ENCODE measurements at regions not wholly inside any gene's neighbourhood (a gene's known extent, or its start where the extent isn't known, plus 50 kb on each side); places are given as distances from the start of the nearest gene placed in this dataset.

DNA sequence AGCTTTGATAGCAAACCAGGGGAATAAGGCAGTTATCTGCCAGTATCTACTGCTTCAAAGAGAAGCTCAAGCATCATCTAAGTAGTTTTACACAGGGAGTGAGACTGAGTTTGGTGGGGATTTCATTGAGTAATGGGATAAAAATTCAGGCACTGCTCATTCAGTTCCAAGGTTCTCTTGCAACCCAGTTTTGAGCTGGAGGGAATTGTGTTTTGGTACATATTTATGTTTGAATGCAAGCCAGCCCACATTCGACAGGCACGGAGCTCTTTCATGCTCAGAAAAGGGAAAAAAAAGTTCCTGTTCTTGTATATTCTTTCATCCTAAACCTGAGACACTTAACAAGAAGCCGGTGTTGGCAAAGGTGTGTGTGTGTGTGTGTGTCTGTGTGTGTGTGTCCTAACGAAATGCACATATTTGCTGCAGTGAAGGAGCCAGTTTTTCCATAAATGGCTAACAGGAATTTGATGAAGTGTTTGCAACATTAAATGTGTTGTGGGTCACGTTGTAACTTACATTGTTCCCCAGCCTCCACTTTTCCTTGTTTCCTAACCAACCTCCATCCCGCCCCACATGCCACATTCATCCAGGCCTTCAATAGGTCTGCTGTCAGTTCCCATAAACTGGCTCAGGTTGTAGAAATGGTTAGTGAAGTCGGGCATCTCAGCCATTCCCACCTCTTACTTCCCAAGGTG is 311.1 kb downstream of the TXNL1 start:
- in situ Hi-C loops (cut with MboI; ENCODE audit: low pct_unique_long_range_greater_than_20kb, low sequenced_read_pairs, unreplicated experiment): no loop called here
- TF ChIP-seq, protein P1, sequence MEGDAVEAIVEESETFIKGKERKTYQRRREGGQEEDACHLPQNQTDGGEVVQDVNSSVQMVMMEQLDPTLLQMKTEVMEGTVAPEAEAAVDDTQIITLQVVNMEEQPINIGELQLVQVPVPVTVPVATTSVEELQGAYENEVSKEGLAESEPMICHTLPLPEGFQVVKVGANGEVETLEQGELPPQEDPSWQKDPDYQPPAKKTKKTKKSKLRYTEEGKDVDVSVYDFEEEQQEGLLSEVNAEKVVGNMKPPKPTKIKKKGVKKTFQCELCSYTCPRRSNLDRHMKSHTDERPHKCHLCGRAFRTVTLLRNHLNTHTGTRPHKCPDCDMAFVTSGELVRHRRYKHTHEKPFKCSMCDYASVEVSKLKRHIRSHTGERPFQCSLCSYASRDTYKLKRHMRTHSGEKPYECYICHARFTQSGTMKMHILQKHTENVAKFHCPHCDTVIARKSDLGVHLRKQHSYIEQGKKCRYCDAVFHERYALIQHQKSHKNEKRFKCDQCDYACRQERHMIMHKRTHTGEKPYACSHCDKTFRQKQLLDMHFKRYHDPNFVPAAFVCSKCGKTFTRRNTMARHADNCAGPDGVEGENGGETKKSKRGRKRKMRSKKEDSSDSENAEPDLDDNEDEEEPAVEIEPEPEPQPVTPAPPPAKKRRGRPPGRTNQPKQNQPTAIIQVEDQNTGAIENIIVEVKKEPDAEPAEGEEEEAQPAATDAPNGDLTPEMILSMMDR (IDR thresholded peaks at IDR 0.05; ENCODE audit: extremely low read depth, insufficient read depth, missing control alignments): no peak
- no peak for DNase-seq (ENCODE audit: low spot score)

DNA sequence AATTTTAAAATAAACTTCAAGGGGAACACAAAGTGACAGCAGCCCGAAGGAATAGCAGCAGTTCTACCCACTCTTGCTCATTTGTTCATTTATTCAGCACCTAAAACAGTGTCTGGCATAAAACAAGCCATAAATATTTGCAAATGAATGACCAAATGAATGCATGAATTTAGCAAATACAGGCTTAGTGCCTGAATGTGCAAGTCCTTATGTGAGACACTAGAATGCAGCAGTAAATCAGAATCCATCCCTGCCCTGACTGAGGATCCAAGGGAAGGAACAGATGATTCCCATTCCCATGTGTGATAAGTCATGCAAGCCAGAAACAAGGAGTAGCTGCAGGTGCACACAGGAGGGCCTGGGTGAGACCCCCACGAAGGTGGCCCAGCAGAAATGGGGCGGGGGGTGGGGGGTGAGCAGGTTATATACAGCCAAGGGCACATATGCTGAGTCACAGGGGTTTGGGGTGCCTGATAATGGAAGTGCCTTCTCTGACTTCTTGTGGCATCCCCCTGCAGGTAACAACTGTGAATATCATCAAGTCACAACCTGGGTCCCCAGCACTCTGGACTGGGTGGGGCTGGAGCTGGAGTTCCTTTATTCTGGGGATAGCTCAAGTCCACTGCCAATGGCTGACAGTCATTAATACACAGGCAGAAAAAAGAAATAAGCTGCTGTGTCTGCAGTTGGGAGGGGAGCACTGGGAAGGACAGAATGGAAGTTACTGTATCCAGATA is 311.9 kb downstream of the TXNL1 start:
- no peak for DNase-seq (ENCODE audit: low spot score)
- TF ChIP-seq, protein P1 (IDR thresholded peaks at IDR 0.05; ENCODE audit: extremely low read depth, insufficient read depth, missing control alignments): no peak
- in situ Hi-C loops (cut with MboI; ENCODE audit: low pct_unique_long_range_greater_than_20kb, low sequenced_read_pairs, unreplicated experiment): no loop called here

DNA sequence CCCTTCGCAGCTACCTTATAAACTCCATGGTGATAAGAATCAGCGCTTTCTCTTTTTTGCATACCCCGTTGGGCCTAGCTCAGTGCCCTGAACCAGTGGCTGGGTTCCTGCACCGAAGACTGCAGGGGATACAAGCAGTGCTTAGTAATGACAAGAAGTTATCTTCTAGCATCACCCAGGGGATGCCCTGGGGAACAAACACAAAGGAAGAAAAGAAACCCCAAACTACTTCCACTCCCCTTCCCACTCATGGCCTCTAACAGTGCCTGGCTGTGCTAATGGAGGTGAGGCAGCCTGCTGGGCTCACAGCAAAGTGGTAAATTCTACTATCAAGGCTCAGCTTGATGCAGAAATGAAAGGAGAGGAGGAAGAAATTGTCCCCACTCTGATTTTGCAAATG is 314.7 kb downstream of the TXNL1 start:
- TF ChIP-seq, protein P1 (IDR thresholded peaks at IDR 0.05; ENCODE audit: extremely low read depth, insufficient read depth, missing control alignments): no peak
- in situ Hi-C loops (cut with MboI; ENCODE audit: low pct_unique_long_range_greater_than_20kb, low sequenced_read_pairs, unreplicated experiment): no loop called here
- no peak for DNase-seq (ENCODE audit: low spot score)

DNA sequence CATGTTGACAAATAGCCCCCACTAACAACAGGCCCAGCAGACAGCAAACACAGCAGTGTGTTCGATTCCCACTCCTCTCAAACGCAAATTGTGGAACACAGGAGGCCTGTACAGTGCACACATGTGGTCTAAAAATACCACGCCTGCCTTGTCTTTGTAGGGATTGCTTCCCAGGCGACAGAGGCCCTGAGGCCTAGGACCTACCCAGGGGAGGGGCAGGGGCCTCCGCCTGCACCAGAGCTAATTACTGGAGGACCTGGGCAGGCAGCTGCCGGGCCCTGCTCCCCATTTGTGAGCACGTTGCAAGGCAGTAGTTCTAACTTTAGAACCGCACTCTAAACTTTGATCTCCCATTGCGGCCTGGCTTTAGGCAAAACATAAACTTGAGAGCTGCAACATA is 316.0 kb downstream of the TXNL1 start:
- DNase-seq (ENCODE audit: low spot score): no peak
- TF ChIP-seq, protein P1 (IDR thresholded peaks at IDR 0.05; ENCODE audit: extremely low read depth, insufficient read depth, missing control alignments): no peak
- in situ Hi-C loops (cut with MboI; ENCODE audit: low pct_unique_long_range_greater_than_20kb, low sequenced_read_pairs, unreplicated experiment): no loop called here

DNA sequence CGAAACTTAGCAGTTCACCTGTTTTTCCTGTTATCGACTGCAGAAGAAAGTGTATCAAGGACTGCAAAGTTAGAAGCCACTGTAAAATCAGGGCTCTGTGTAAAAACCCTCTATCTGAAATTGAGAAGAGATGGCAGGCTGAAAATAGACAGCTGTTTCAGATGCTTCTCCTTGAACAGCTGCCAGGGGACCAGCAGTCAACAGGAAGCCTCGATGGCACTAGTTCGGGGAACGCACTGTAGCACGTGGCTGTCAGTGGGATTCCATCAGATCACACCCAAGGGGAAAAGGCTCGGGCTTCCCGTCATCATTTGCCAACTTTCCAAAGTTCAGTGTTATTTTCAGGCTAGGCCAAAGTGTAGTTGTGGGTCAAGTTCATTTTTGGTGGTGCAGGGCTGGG is 316.9 kb downstream of the TXNL1 start:
- in situ Hi-C loops (cut with MboI; ENCODE audit: low pct_unique_long_range_greater_than_20kb, low sequenced_read_pairs, unreplicated experiment): no loop called here
- TF ChIP-seq, protein P1 (IDR thresholded peaks at IDR 0.05; ENCODE audit: extremely low read depth, insufficient read depth, missing control alignments): no peak
- no peak for DNase-seq (ENCODE audit: low spot score)

DNA sequence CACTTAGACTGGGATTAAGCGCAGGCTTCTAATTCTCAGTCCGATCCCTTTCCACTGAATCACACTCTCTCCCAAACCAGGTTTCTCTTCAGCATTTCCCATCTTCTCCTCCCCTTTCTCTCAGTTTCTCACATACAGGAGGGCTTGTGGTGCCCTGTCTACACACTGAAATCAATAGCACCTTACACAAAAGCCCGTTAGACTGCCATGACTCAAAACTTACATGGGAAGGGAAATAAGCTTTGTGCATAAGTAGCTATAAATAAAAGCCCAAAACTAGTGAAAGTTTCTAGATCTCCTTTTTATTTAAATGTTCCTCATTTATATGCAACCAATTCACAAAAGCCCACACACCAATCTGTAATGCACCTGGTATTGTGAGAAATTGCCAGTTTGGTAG is 318.4 kb downstream of the TXNL1 start:
- TF ChIP-seq, protein P1 (IDR thresholded peaks at IDR 0.05; ENCODE audit: extremely low read depth, insufficient read depth, missing control alignments): no peak
- in situ Hi-C loops (cut with MboI; ENCODE audit: low pct_unique_long_range_greater_than_20kb, low sequenced_read_pairs, unreplicated experiment): no loop called here
- no peak for DNase-seq (ENCODE audit: low spot score)
